CD4-positive, alpha-beta T cell treated with Interleukin-15 for 1 hour (primary cell): ENCODE measurements at regions not wholly inside any gene's neighbourhood (a gene's known extent, or its start where the extent isn't known, plus 50 kb on each side); places are given as distances from the start of the nearest gene placed in this dataset.
"Not testable (repeated sequence)": the region's sequence is repeated elsewhere in the genome, so short reads cannot be mapped to it uniquely, and the experiment has no call there.

ENCODE experiments used
- DNase-seq: peaks from one replicate; pipeline ENCODE4 v3.0.0-alpha.2; 2020

DNA sequence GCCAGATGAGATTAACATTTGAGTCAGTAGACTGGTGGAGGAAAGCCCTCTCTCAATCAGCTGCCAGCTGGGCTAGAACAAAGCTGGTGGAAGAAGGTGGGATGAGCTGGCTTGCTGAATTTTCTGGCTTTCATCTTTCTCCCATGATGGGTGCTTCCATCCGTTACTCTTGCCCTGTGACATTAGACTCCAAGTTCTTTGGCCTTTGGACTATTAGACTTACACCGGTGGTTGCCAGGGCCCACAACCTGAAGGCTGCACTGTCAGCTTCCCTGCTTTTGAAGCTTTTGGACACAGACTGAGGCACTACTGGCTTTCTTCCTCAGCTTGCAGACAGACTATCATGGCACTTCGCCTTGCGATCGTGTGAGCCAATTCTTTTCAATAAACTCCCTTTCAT lies 642.7 kb downstream of the TAF11L14 start:
- no peak for DNase-seq

- no peak for DNase-seq
Observed at GRCh38 chr5:18281947-18282581, 647.8 kb downstream of the TAF11L14 start.

DNA sequence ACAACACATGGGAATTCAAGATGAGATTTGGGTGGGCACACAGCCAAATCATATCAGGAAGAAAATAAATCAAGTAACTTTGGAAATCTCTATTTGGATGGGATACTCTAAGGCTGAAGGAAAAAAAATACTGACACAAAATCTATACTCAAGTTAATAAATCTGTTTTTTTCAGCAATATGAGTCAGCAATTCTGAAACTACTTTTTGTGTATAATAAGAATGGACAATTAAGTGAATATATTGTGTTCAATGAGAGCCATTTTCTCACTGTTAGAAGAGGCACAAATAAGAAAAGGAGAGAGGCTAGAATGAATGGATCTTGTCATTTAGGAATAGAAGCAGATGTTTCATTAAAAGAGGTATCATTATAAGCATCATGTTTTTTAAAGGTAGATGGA lies 651.0 kb downstream of the TAF11L14 start:
- DNase-seq: no peak

DNA sequence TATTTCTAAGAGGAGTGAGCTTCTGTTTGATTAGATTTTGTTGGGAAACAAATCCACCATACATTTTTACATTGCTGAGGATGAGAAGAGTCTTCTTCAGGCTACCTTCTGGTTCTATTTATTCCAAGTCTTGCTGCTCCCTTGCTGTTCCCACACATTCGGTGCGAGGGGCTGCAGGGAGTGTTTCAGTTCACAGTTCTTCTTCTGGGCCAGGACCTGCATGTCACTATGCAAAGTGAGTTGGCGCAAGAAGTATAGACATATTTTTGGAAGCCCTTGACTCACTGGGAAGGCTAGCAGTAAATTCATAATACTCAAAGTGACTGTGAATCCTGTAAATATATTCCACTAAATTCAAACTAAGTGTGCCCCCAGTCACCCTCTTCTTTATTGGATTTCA lies 657.9 kb downstream of the TAF11L14 start:
- no peak for DNase-seq

DNA sequence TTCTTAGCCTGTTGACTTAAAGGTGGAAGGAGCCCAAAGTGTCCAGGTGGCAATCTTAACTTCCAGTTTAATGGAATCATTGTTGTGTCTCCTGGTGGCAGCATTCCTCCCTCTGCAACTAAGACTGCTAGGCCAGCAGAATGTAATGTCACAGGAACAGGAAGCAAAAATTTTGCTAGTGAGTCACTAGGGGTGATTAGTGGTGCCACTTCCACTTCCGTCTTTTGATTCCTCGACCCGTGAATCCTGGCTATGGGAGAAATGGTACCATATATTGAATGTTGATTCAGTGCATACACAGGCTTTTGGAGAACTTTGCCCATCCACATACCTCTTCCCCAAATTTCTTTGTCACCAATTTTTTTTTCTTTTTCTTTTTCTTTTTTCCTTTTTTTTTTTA lies 661.4 kb downstream of the TAF11L14 start:
- DNase-seq: not testable (repeated sequence)

- no peak for DNase-seq
Observed at GRCh38 chr5:18299166-18299565, 664.9 kb downstream of the TAF11L14 start.

- no peak for DNase-seq
Observed at GRCh38 chr5:18305288-18305924, 671.1 kb downstream of the TAF11L14 start.

- no peak for DNase-seq
Observed at GRCh38 chr5:18311266-18311665, 677.0 kb downstream of the TAF11L14 start.

GRCh38 chr5:18312016-18312415 lies 677.8 kb downstream of the TAF11L14 start:
- no peak for DNase-seq

- no peak for DNase-seq
Observed at GRCh38 chr5:18314192-18314778, 680.0 kb downstream of the TAF11L14 start.

DNA sequence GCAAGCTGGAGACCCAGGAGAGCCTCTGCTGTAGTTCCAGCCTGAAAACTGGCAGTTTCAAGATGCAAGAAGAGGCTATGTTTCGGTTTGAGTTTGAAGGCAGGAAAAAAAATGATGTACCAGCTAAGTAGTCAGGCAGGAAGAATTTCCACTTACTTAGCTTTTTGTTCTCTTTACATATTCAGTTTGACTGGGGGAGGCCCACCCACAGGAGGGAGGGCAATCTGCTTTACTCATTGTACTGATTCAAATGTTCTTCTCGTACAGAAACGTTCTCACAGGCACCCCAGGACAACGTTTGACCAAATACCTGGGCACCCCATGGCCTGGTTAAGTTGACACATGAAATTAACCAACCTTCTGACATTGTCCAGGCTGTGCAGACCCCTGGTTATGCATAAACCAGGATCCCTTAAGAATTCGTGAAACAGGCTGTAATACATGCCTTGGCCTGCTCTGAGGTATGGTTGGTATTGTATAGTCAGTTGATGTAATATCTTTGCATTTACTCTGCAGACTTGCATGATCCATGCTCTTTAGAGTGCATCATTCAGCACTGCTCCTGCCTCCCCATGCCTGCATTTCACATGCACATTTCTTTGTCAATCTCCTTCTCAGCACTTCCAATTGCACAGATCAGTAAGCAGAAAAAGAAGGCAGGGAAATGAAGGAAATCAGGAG lies 687.1 kb downstream of the TAF11L14 start:
- no peak for DNase-seq

DNA sequence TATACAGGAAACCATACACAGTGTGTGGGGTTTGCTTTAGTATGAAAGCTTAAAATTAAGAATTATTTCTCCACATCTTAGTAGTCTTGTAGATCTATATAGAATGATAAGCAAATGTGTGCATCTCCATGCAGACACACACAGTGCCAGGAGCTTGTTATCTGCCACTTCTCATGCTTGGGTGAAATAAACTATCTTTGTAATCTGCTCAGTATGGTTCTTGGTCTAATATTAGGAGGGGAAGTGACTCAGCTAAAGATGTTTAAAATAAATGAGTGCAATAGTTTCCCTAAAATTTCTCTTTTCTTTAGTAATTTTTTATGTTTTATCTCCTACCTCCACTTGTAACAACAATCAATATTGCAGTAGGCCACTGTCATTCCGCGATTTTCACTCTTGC lies 689.6 kb downstream of the TAF11L14 start:
- DNase-seq: no peak

GRCh38 chr5:18325431-18325830 lies 691.2 kb downstream of the TAF11L14 start:
- DNase-seq: no peak

- DNase-seq: no peak
Observed at GRCh38 chr5:18329328-18329727, 695.1 kb downstream of the TAF11L14 start.

DNA sequence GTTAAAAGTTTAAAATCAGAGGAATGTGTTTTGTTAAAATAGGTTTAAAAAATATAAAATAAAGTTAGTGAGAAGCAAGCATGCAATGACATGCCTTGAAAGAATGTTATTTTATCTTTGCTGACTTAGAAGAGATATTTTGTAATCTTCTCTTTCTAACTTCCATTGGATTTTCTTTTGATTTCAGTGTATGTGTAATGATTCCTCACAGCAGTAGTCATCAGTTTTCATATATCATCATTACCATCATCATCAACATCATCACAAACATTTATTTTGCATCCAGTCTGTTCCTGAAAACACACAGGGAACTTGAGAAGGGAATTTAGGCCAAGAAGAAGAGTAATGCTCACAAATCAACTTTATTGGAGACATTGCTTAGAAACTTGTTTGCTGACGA lies 699.6 kb downstream of the TAF11L14 start:
- DNase-seq: no peak

DNA sequence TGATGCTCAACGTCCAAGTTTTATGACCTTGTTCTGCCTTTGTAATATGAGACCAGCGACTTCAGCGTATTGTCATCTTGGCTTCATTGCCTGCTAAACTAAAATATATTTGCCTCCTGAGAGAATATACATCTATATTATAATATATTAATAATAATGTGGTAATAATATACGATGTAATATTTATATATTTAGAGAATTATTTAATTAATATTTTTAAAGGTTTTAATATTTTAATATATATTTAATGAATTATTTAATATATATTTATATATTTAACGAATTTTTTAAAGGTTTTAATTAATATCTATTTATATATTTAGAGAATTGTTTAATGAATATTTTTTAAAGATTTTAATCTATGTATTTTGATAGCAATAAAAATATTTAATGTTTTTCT lies 700.7 kb downstream of the TAF11L14 start:
- no peak for DNase-seq

GRCh38 chr5:18354828-18355227 lies 720.6 kb downstream of the TAF11L14 start:
- DNase-seq: no peak

- DNase-seq: no peak
Observed at GRCh38 chr5:18357486-18357885, 723.2 kb downstream of the TAF11L14 start.

- DNase-seq: no peak
Observed at GRCh38 chr5:18366234-18366633, 732.0 kb downstream of the TAF11L14 start.

GRCh38 chr5:18370531-18370930 lies 736.3 kb downstream of the TAF11L14 start:
- DNase-seq: no peak

DNA sequence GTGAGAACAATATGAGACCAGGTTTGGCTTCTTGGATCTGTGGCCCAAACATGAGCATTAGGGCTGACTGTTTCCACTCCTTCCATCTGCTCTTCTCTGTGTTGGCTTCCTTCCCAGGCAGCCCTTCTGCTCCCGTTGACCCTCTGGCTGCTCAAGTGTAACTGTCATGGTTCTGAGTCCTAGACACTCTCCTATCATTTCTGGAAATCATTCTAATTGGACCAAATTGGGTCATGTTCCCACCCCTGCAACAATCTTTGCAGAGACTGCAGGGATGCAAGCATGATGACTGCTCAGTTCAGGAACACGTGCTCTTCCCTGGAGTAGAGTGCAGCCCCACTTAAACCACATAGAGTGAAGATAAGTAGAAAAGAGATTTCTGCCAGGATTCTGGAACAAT lies 741.4 kb downstream of the TAF11L14 start:
- no peak for DNase-seq

DNA sequence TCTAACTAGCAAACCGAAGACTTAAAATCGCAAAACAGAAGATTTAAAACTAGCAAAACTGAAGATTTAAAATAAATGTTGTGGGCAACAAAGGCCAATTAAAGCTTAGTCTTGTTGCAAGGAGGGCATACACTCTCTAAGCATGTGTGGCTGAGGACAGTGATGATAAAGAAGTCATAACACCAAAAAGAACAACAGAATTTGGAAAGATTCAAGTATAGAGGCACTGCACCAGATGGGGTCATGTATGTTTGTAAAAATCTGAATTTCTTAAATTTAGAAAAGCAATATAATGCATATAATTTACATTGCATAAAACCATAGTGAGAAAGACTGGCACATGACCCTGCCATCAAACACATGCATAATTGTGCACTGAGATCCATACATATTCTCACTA lies 743.8 kb downstream of the TAF11L14 start:
- no peak for DNase-seq

DNA sequence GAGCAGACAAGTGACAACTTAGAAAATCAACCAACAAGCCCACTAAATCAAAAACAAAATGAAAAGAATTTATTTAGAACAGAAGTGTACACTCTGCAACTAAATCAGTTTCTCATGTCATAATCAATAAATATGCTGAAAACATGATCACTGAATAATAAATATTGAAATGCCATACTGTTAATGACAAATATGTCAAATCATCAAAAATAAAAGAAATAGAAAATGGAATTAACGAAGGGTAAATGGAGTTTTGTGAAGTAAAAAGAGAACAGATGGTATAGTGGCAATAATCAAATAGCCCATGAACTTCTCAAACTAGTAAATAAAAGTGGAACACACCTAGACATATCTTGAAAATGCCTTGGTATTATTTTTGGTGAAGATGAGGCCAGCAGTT lies 744.9 kb downstream of the TAF11L14 start:
- DNase-seq: no peak

DNA sequence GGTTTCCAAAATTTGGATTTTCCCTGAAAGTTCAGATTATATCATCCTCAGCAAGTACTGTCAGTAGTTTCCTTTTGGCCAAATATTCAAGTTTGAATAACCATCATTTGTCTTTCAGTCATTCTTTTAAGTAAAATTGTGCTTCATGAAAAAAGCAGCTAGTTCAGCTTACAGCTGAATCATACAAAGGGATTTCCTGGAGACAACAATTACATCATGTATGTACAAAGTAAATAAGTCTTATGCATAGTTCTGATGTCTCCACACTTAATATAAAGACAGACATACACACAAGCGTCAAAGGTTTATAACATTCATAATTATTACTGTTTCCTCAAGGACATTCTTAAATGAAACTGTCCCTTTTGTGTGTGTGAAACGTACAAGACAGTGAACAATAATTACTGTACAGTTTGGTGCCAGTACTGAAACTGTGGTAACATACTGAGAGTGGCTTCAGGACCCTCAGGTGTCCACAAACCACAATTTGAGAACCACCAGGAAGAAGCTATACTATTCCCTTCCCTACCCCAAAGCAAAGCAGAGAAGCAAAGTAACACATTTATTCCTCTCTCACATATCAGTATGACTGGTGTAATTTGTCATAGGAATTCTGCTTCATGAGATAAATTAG lies 746.6 kb downstream of the TAF11L14 start:
- DNase-seq: no peak
